Astrocyte (in vitro differentiated cells and primary cell): ENCODE measurements at regions not wholly inside any gene's neighbourhood (a gene's known extent, or its start where the extent isn't known, plus 50 kb on each side); places are given as distances from the start of the nearest gene placed in this dataset.
"Not testable (repeated sequence)": the region's sequence is repeated elsewhere in the genome, so short reads cannot be mapped to it uniquely, and the experiment has no call there.

Source experiments
- DNase-seq: peaks from one replicate; pipeline ENCODE4 v3.0.0-alpha.2; 2010; ENCODE audit warnings: low read depth
- FAIRE-seq: peaks from 2 replicates; lab custom pipeline; 2011; peaks lifted over from hg19 to GRCh38; lab: Jason Lieb, UNC
- H2AFZ ChIP-seq: 2 replicates; pipeline ENCODE4 v1.6.0; 2012; ENCODE audit warnings: low read depth, low read length, inconsistent platforms
- H3K27ac ChIP-seq: 2 replicates; pipeline ENCODE4 v1.5.1; 2011; ENCODE audit warnings: low read depth, low read length, inconsistent platforms
- H3K27me3 ChIP-seq: 2 replicates; pipeline ENCODE4 v1.6.0; 2011; ENCODE audit warnings: low read length, inconsistent platforms; ENCODE audit not compliant: insufficient read depth
- H3K36me3 ChIP-seq: 2 replicates; pipeline ENCODE4 v1.5.1; 2011; ENCODE audit warnings: low read length, inconsistent platforms; ENCODE audit not compliant: insufficient read depth
- H3K4me1 ChIP-seq: 2 replicates; pipeline ENCODE4 v1.5.1; 2011; ENCODE audit warnings: low read length, inconsistent platforms; ENCODE audit not compliant: insufficient read depth
- H3K4me2 ChIP-seq: 2 replicates; pipeline ENCODE4 v1.6.0; 2012; ENCODE audit warnings: low read length, inconsistent platforms
- H3K4me3 ChIP-seq: 2 replicates; pipeline ENCODE4 v1.5.1; 2011; ENCODE audit warnings: low read depth, mild to moderate bottlenecking, low read length, inconsistent platforms; ENCODE audit not compliant: insufficient read depth
- H3K79me2 ChIP-seq: 2 replicates; pipeline ENCODE4 v1.6.0; 2012; ENCODE audit warnings: mild to moderate bottlenecking, low read length, inconsistent platforms; ENCODE audit not compliant: insufficient read depth
- H3K9ac ChIP-seq: 2 replicates; pipeline ENCODE4 v1.6.0; 2012; ENCODE audit warnings: mild to moderate bottlenecking, low read length, inconsistent platforms
- H3K9me3 ChIP-seq: 2 replicates; pipeline ENCODE4 v1.5.1; 2012; ENCODE audit warnings: low read depth, mild to moderate bottlenecking, low read length, inconsistent platforms; ENCODE audit not compliant: insufficient read depth
- H4K20me1 ChIP-seq: 2 replicates; pipeline ENCODE4 v1.6.0; 2012; ENCODE audit warnings: low read length, inconsistent platforms; ENCODE audit not compliant: insufficient read depth
- H3K27ac Mint-ChIP-seq: one replicate; pipeline ENCODE4 v1.8.0; 2021; ENCODE audit warnings: mild to moderate bottlenecking, mixed read lengths; ENCODE audit not compliant: unreplicated experiment
- H3K27me3 Mint-ChIP-seq: one replicate; pipeline ENCODE4 v1.8.0; 2021; ENCODE audit warnings: low read depth, mixed read lengths; ENCODE audit not compliant: unreplicated experiment
- H3K36me3 Mint-ChIP-seq: one replicate; pipeline ENCODE4 v1.8.0; 2021; ENCODE audit warnings: low read depth, mixed read lengths; ENCODE audit not compliant: unreplicated experiment
- H3K4me1 Mint-ChIP-seq: one replicate; pipeline ENCODE4 v1.8.0; 2021; ENCODE audit warnings: low read depth, mixed read lengths; ENCODE audit not compliant: unreplicated experiment
- H3K4me3 Mint-ChIP-seq: one replicate; pipeline ENCODE4 v1.8.0; 2021; ENCODE audit warnings: mild to moderate bottlenecking, moderate library complexity, mixed read lengths; ENCODE audit not compliant: unreplicated experiment
- H3K9me3 Mint-ChIP-seq: one replicate; pipeline ENCODE4 v1.8.0; 2021; ENCODE audit warnings: mild to moderate bottlenecking, mixed read lengths; ENCODE audit not compliant: unreplicated experiment
- EZH2 ChIP-seq: IDR thresholded peaks from 2 replicates; pipeline ENCODE4 v1.6.1; 2012; ENCODE audit warnings: mild to moderate bottlenecking, low read length, inconsistent platforms; ENCODE audit not compliant: insufficient read depth
- TF ChIP-seq, protein P1 (sequence below): IDR thresholded peaks from 2 replicates; pipeline ENCODE4 v1.5.1; 2011; ENCODE audit warnings: low read depth, mild to moderate bottlenecking, inconsistent platforms, low read length, moderate library complexity; ENCODE audit not compliant: insufficient read depth

DNA sequence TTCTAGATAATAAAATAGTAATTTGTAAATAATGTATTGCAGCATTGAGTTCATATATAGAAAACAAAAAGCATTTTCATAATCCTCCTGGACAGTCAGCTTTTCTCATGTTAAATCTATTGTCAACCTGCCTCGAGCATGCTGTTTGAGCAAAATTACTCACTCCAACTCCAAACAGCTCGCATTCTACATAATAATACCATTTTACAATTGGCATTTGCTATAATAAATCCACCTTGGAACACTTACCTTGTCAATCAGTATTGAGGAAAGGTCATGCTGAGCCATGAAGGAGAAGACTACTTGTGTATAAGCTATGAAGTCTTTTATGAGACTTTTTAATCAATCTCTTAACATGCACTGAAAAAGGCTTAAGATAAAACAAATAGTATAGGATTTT, 682.6 kb downstream of the CBLN4 start:
- FAIRE-seq = no peak
- Histone ChIP-seq H3K4me1 (no peaks in the 10 kb centered on the region), H3K9ac (no peak overlapping the region), H3K9me3 (no peaks in the 10 kb centered on the region), H3K4me3 (no peak overlapping the region), H2AFZ (no peak overlapping the region), H3K4me2 (no peak overlapping the region), H3K36me3 (no peaks in the 10 kb centered on the region), H3K27ac (no peak overlapping the region), H4K20me1 (no peaks in the 10 kb centered on the region), H3K79me2 (no peaks in the 10 kb centered on the region), H3K27me3 (no peaks in the 10 kb centered on the region)
- no peak for TF ChIP-seq EZH2
- TF ChIP-seq, protein P1, sequence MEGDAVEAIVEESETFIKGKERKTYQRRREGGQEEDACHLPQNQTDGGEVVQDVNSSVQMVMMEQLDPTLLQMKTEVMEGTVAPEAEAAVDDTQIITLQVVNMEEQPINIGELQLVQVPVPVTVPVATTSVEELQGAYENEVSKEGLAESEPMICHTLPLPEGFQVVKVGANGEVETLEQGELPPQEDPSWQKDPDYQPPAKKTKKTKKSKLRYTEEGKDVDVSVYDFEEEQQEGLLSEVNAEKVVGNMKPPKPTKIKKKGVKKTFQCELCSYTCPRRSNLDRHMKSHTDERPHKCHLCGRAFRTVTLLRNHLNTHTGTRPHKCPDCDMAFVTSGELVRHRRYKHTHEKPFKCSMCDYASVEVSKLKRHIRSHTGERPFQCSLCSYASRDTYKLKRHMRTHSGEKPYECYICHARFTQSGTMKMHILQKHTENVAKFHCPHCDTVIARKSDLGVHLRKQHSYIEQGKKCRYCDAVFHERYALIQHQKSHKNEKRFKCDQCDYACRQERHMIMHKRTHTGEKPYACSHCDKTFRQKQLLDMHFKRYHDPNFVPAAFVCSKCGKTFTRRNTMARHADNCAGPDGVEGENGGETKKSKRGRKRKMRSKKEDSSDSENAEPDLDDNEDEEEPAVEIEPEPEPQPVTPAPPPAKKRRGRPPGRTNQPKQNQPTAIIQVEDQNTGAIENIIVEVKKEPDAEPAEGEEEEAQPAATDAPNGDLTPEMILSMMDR = no peak
- no peak overlapping the region for H3K27ac Mint-ChIP-seq
- no peaks in the 10 kb centered on the region for H3K27me3 Mint-ChIP-seq
- H3K4me1 Mint-ChIP-seq = no peaks in the 10 kb centered on the region
- DNase-seq = no peak
- H3K9me3 Mint-ChIP-seq = peaks cover 3% of the 10 kb centered on the region
- H3K4me3 Mint-ChIP-seq = no peak overlapping the region
- H3K36me3 Mint-ChIP-seq = no peaks in the 10 kb centered on the region

DNA sequence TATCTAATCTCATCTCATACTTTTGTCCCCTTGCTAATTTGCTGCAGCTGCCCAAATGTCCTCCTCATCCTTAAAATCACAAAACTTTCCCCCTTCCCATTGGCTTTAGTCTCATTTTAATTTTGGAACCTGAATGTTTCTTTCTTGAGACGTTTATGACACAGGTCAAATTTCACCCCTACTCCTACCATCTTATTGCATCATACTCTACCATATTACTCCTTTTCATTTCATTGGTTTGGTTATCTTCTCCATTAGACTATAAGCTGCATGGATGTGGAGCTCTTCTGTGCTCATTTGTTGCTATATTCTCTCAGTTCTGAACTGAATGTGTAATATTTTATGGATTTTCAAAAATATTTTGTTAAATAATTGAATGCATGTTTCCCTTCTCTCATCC, 688.6 kb downstream of the CBLN4 start:
- DNase-seq (no peak), FAIRE-seq (no peak)
- Histone ChIP-seq H3K9me3 (no peaks in the 10 kb centered on the region), H2AFZ (no peak overlapping the region), H3K27me3 (no peaks in the 10 kb centered on the region), H3K4me2 (no peak overlapping the region), H3K36me3 (no peaks in the 10 kb centered on the region), H3K4me3 (no peak overlapping the region), H3K27ac (no peak overlapping the region), H3K4me1 (no peaks in the 10 kb centered on the region), H4K20me1 (no peaks in the 10 kb centered on the region), H3K9ac (no peak overlapping the region), H3K79me2 (no peaks in the 10 kb centered on the region)
- H3K4me1 Mint-ChIP-seq = no peaks in the 10 kb centered on the region
- H3K27me3 Mint-ChIP-seq = no peaks in the 10 kb centered on the region
- H3K36me3 Mint-ChIP-seq = no peaks in the 10 kb centered on the region
- H3K9me3 Mint-ChIP-seq = peaks cover 3% of the 10 kb centered on the region
- no peak overlapping the region for H3K4me3 Mint-ChIP-seq
- TF ChIP-seq, protein P1 = no peak
- TF ChIP-seq EZH2 = no peak
- H3K27ac Mint-ChIP-seq = no peak overlapping the region

DNA sequence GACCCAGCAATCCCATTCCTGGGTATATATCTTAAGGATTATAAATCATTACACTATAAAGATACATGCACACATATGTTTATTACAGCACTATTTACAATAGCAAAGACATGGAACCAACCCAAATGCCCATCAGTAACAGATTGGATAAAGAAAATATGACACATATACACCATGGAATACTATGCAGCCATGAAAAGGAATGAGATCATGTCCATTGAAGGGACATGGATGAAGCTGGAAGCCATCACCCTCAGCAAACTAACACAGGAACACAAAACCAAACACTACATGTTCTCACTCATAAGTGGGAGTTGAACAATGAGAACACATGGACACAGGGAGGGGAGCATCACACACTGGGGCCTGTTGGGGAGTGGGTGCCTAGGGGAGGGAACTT, 694.5 kb downstream of the CBLN4 start:
- not testable (repeated sequence) for H3K4me3 Mint-ChIP-seq, H3K9me3 ChIP-seq, DNase-seq, H3K4me1 ChIP-seq, H2AFZ ChIP-seq, H3K27me3 ChIP-seq, H4K20me1 ChIP-seq, H3K4me2 ChIP-seq, H3K79me2 ChIP-seq, H3K27ac ChIP-seq, H3K9me3 Mint-ChIP-seq, H3K36me3 ChIP-seq, H3K9ac ChIP-seq, H3K36me3 Mint-ChIP-seq, H3K27ac Mint-ChIP-seq, FAIRE-seq, H3K4me3 ChIP-seq, H3K27me3 Mint-ChIP-seq, H3K4me1 Mint-ChIP-seq
